Upper lobe of left lung (tissue), 4 donors: ENCODE measurements at regions not wholly inside any gene's neighbourhood (a gene's known extent, or its start where the extent isn't known, plus 50 kb on each side); places are given as distances from the start of the nearest gene placed in this dataset.

Source experiments
- EP300 ChIP-seq, 4 donors: sonication (generic); formaldehyde crosslinking; IDR thresholded peaks; one replicate each; pipeline ENCODE4 v1.5.1; 2017; ENCODE audit warnings: antibody characterized with exemption in 4 of 4, control low read depth in 2 of 4
- POLR2A ChIP-seq, 4 donors: fragments of 450-650 bp; IDR thresholded peaks; one replicate each; pipeline ENCODE4 v1.5.1; 2016 to 2017; ENCODE audit warnings: antibody characterized with exemption in 4 of 4, mild to moderate bottlenecking in 2 of 4
- POLR2AphosphoS5 ChIP-seq, 2 donors: sonication (generic); formaldehyde crosslinking; IDR thresholded peaks; one replicate each; pipeline ENCODE4 v1.5.1; 2017; ENCODE audit warnings: antibody characterized with exemption in 2 of 2
- TF ChIP-seq, protein P1 (sequence below), 6 experiments: fragments of 450-650 bp in 4 of 6; fragments of 200-600 bp in 2 of 6; sonication (generic) in 2 of 6; IDR thresholded peaks; one replicate each; pipeline ENCODE4 v1.5.1; 2016 to 2019; ENCODE audit warnings: antibody characterized with exemption in 6 of 6

DNA sequence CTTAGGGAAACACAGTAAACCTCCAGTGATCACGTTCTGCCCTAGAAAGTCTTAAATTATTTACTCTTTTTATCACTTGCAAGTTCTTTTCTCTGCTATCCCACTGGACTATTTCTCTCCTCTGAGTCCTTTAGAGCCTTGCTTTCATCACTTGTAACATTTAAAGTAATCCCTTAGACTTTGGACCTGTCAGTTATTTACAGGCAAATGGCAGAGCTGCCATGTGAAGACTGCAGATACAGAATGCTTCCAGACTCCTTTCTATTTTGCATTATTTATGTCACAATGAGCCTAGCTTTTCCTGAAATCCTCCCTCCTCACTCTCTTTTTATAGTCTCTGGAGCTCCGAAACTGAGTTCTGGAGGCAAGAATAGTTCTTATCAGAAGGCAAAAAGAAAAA is 325.6 kb upstream of the TRIB2 start:
- TF ChIP-seq EP300 (IDR thresholded peaks at IDR 0.05): no peak
- TF ChIP-seq, protein P1, sequence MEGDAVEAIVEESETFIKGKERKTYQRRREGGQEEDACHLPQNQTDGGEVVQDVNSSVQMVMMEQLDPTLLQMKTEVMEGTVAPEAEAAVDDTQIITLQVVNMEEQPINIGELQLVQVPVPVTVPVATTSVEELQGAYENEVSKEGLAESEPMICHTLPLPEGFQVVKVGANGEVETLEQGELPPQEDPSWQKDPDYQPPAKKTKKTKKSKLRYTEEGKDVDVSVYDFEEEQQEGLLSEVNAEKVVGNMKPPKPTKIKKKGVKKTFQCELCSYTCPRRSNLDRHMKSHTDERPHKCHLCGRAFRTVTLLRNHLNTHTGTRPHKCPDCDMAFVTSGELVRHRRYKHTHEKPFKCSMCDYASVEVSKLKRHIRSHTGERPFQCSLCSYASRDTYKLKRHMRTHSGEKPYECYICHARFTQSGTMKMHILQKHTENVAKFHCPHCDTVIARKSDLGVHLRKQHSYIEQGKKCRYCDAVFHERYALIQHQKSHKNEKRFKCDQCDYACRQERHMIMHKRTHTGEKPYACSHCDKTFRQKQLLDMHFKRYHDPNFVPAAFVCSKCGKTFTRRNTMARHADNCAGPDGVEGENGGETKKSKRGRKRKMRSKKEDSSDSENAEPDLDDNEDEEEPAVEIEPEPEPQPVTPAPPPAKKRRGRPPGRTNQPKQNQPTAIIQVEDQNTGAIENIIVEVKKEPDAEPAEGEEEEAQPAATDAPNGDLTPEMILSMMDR (IDR thresholded peaks at IDR 0.05): no peak
- TF ChIP-seq POLR2AphosphoS5 (IDR thresholded peaks at IDR 0.05): no peak
- no peak for TF ChIP-seq POLR2A (IDR thresholded peaks at IDR 0.05)
